SKM-1 (cell line): ENCODE measurements at regions not wholly inside any gene's neighbourhood (a gene's known extent, or its start where the extent isn't known, plus 50 kb on each side); places are given as distances from the start of the nearest gene placed in this dataset.

ENCODE experiments used
- DNase-seq: peaks from one replicate; lab custom pipeline; 2025; ENCODE audit not compliant: unreplicated experiment; lab: John Stamatoyannopoulos, UW

GRCh38 chr7:101707587-101707986 lies 78.5 kb upstream of the MYL10 start:
- no peak for DNase-seq

- DNase-seq = no peak
These were observed 79.1 kb upstream of the MYL10 start for GRCh38 chr7:101708223-101708622.

- DNase-seq = no peak
These were observed 83.6 kb upstream of the MYL10 start for GRCh38 chr7:101712652-101713051.

- DNase-seq = no peak
These were observed 85.0 kb upstream of the MYL10 start for GRCh38 chr7:101714097-101714496.

- peak; percentile 94 for DNase-seq
These were observed 88.7 kb upstream of the MYL10 start for GRCh38 chr7:101717628-101718357.

GRCh38 chr7:101718363-101719122 lies 89.4 kb upstream of the MYL10 start:
- peak; percentile 61 for DNase-seq

GRCh38 chr7:101719123-101719470 lies 90.0 kb upstream of the MYL10 start:
- DNase-seq = no peak

GRCh38 chr7:101720324-101720723 lies 91.2 kb upstream of the MYL10 start:
- DNase-seq = no peak

- DNase-seq = no peak
These were observed 93.2 kb upstream of the MYL10 start for GRCh38 chr7:101722247-101722646.

- no peak for DNase-seq
These were observed 93.6 kb upstream of the CUX1 start for GRCh38 chr7:101723835-101724234.

GRCh38 chr7:101724957-101725356 lies 92.5 kb upstream of the CUX1 start:
- no peak for DNase-seq

- no peak for DNase-seq
These were observed 91.5 kb upstream of the CUX1 start for GRCh38 chr7:101725921-101726320.

GRCh38 chr7:101727184-101727583 lies 90.2 kb upstream of the CUX1 start:
- DNase-seq = no peak

- no peak for DNase-seq
These were observed 89.3 kb upstream of the CUX1 start for GRCh38 chr7:101728128-101728527.

GRCh38 chr7:101728873-101729240 lies 88.6 kb upstream of the CUX1 start:
- DNase-seq = peak; percentile 37

- DNase-seq = no peak
These were observed 88.1 kb upstream of the CUX1 start for GRCh38 chr7:101729241-101729883.

- DNase-seq = no peak
These were observed 85.8 kb upstream of the CUX1 start for GRCh38 chr7:101731502-101732084.

GRCh38 chr7:101733713-101734475 lies 83.5 kb upstream of the CUX1 start:
- DNase-seq = no peak

GRCh38 chr7:101736084-101736483 lies 81.3 kb upstream of the CUX1 start:
- DNase-seq = no peak

GRCh38 chr7:101739775-101740398 lies 77.5 kb upstream of the CUX1 start:
- DNase-seq = no peak
